MCF 10A (cell line): ENCODE measurements at regions not wholly inside any gene's neighbourhood (a gene's known extent, or its start where the extent isn't known, plus 50 kb on each side); places are given as distances from the start of the nearest gene placed in this dataset.

Experiments used
- BruUV-seq: library from RNA; stranded (reverse); fragments of 400-500 nt; replicated peaks from 2 replicates; lab custom pipeline; 2021; lab: Mats Ljungman, UMichigan
- CTCF ChIA-PET: fragments of 300-600 bp; sonication (Branson Sonifier 250); formaldehyde crosslinking; extraction: SDS; loops from one replicate; lab custom pipeline; 2021; ENCODE audit warnings: antibody characterized with exemption, inconsistent platforms; lab: Yijun Ruan, JAX
- POLR2A ChIA-PET: fragments of 300-600, 350-650 bp; sonication (Branson Sonifier 250); formaldehyde crosslinking; extraction: SDS; loops from one replicate; lab custom pipeline; 2020; ENCODE audit warnings: antibody characterized with exemption, inconsistent platforms; lab: Yijun Ruan, JAX
- DNase-seq: peaks from one replicate; pipeline ENCODE4 v3.0.0-alpha.2; 2018; ENCODE audit not compliant: unreplicated experiment
- H3K27ac Mint-ChIP-seq: one replicate; pipeline ENCODE4 v1.8.0; 2022; ENCODE audit warnings: mild to moderate bottlenecking, low read depth, mixed read lengths; ENCODE audit not compliant: unreplicated experiment
- H3K27me3 Mint-ChIP-seq: one replicate; pipeline ENCODE4 v1.8.0; 2022; ENCODE audit warnings: mixed read lengths; ENCODE audit not compliant: insufficient read depth, unreplicated experiment
- H3K36me3 Mint-ChIP-seq: one replicate; pipeline ENCODE4 v1.8.0; 2022; ENCODE audit warnings: mild to moderate bottlenecking, moderate library complexity, mixed read lengths; ENCODE audit not compliant: insufficient read depth, unreplicated experiment
- H3K4me1 Mint-ChIP-seq: one replicate; pipeline ENCODE4 v1.8.0; 2022; ENCODE audit warnings: mixed read lengths; ENCODE audit not compliant: insufficient read depth, unreplicated experiment
- H3K4me3 Mint-ChIP-seq: one replicate; pipeline ENCODE4 v1.8.0; 2022; ENCODE audit warnings: mild to moderate bottlenecking, moderate library complexity, mixed read lengths; ENCODE audit not compliant: unreplicated experiment
- H3K9me3 Mint-ChIP-seq: one replicate; pipeline ENCODE4 v1.8.0; 2022; ENCODE audit warnings: mixed read lengths; ENCODE audit not compliant: unreplicated experiment
- intact Hi-C: fragments of 100-400 bp; cut with micrococcal nuclease; formaldehyde crosslinking; loops from 2 replicates; pipeline ENCODE4 v1.14.1; 2022
- TF ChIP-seq, protein P1 (sequence below): fragments of 200-600 bp; IDR thresholded peaks from one replicate; pipeline ENCODE4 v1.8.0; 2022; ENCODE audit warnings: antibody characterized with exemption, mild to moderate bottlenecking; ENCODE audit not compliant: unreplicated experiment

DNA sequence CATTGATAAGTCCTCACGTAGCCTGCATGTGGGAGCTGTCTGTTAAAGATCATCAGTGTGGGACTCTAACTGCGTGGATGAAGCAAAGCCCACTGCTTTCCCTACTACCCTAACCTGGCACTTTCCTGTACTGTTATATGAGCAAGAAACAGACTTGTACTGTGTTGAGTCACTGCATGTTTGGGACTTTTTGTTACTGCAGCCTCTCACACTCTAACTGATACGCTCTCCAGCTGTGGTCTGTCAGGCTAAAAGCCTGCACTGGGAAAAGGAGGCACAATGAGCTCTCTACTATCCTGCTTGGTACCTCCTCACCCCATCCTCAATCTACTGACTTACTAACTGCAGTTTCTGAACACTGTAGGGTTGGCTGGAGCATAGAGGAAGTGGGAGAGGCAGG lies 93.7 kb upstream of the PLET1 start:
- intact Hi-C loops = no loop called here
- TF ChIP-seq, protein P1, sequence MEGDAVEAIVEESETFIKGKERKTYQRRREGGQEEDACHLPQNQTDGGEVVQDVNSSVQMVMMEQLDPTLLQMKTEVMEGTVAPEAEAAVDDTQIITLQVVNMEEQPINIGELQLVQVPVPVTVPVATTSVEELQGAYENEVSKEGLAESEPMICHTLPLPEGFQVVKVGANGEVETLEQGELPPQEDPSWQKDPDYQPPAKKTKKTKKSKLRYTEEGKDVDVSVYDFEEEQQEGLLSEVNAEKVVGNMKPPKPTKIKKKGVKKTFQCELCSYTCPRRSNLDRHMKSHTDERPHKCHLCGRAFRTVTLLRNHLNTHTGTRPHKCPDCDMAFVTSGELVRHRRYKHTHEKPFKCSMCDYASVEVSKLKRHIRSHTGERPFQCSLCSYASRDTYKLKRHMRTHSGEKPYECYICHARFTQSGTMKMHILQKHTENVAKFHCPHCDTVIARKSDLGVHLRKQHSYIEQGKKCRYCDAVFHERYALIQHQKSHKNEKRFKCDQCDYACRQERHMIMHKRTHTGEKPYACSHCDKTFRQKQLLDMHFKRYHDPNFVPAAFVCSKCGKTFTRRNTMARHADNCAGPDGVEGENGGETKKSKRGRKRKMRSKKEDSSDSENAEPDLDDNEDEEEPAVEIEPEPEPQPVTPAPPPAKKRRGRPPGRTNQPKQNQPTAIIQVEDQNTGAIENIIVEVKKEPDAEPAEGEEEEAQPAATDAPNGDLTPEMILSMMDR = no peak
- H3K4me3 Mint-ChIP-seq = no peak overlapping the region
- no peaks in the 10 kb centered on the region for H3K4me1 Mint-ChIP-seq
- H3K36me3 Mint-ChIP-seq = no peaks in the 10 kb centered on the region
- CTCF ChIA-PET = interaction anchor here (1.1 kb wide), 1 partner anchor 10 kb away, joined by 3 read pairs; no protein-coding TSS in a partner anchor
- DNase-seq = no peak
- POLR2A ChIA-PET = no interaction called here
- H3K9me3 Mint-ChIP-seq = no peaks in the 10 kb centered on the region
- peaks cover 7% of the 10 kb centered on the region for H3K27me3 Mint-ChIP-seq
- H3K27ac Mint-ChIP-seq = no peak overlapping the region
- BruUV-seq = no TSS peak

DNA sequence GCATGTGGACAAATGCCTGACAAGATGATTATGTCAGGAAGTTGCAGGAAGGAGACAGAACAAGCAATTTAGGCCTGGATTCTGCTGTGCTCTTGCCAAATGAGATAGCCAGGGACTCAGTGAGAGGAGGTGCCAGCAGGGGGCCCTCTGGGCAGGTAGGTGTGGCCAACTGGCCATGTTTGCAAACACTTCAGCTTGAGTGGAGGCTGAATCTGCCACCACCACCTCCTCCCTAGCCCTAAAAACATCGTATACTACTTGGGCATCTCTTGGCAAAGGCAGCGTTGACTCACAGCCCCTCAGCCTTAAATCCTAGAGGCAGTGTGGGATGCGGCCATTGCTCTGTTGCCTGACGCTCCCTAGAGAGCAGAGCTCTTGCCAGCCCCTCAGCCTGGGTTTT lies 95.1 kb upstream of the PLET1 start:
- ChIA-PET POLR2A (no interaction called here), CTCF (interaction anchor here (1.1 kb wide), 1 partner anchor 11 kb away, joined by 3 read pairs; no protein-coding TSS in a partner anchor)
- Mint-ChIP-seq H3K27me3 (no peaks in the 10 kb centered on the region), H3K4me3 (no peak overlapping the region), H3K9me3 (no peaks in the 10 kb centered on the region), H3K27ac (no peak overlapping the region), H3K36me3 (no peaks in the 10 kb centered on the region), H3K4me1 (no peaks in the 10 kb centered on the region)
- intact Hi-C loops = no loop called here
- DNase-seq = peak; percentile 85
- TF ChIP-seq, protein P1 = no peak
- no TSS peak for BruUV-seq

DNA sequence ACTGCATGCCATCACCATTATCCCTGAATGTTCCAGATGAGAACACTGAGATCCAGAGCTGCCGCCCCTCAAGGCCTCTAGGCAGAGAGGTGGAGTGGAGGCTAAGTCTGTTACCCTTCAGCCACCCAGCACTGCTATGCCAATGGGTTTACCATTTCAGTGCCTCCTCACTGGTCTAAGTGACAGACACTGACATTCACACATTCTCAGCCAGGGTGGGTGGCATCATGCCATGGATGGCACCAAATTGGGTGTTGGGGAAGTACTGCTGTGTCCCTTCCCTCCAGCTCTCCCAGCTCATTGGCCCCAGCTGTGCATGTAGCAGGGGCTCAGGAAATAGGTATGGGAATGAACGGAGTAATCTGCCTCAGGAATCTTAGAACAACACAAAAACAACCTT lies 96.8 kb upstream of the PLET1 start:
- TF ChIP-seq, protein P1 = no peak
- Mint-ChIP-seq H3K27ac (no peak overlapping the region), H3K9me3 (no peaks in the 10 kb centered on the region), H3K36me3 (no peaks in the 10 kb centered on the region), H3K4me1 (no peaks in the 10 kb centered on the region), H3K4me3 (no peak overlapping the region), H3K27me3 (no peaks in the 10 kb centered on the region)
- DNase-seq = no peak
- BruUV-seq = no TSS peak
- intact Hi-C loops = no loop called here
- ChIA-PET POLR2A (no interaction called here), CTCF (interaction anchor here (0.7 kb wide), 1 partner anchor 69 kb away, joined by 3 read pairs; no protein-coding TSS in a partner anchor)

DNA sequence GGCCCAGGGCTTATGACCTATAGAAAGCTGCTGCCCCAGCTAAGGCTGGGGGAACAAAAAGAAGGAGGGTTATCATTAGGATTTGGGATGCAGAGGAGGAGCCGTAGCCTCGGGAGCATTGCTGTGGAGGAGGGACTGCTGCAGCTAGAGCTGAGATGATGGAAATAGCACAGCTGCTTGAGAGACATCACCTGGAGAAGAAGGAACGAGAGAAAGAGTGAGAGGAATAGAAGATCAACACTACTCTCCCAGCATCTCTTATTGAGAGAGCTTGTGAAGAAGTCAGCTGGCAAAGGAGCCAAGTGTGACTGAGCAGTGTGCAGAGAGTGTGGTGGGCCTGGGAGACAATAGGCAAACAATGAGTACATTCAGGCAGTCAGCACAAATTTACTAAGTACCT lies 100.7 kb upstream of the PLET1 start:
- H3K36me3 Mint-ChIP-seq = no peaks in the 10 kb centered on the region
- no TSS peak for BruUV-seq
- no peaks in the 10 kb centered on the region for H3K27me3 Mint-ChIP-seq
- no peak overlapping the region for H3K27ac Mint-ChIP-seq
- H3K4me3 Mint-ChIP-seq = no peak overlapping the region
- H3K4me1 Mint-ChIP-seq = peaks cover 14% of the 10 kb centered on the region
- TF ChIP-seq, protein P1 = no peak
- ChIA-PET CTCF (interaction anchor here (0.8 to 1.0 kb wide), 2 partner anchors 14 to 753 kb away, joined by 3 read pairs; no protein-coding TSS in a partner anchor), POLR2A (interaction anchor here (0.6 kb wide), 1 partner anchor 14 kb away, joined by 3 read pairs; no protein-coding TSS in a partner anchor)
- intact Hi-C loops = no loop called here
- no peaks in the 10 kb centered on the region for H3K9me3 Mint-ChIP-seq
- no peak for DNase-seq
